ENCODE measurements at regions not wholly inside any gene's neighbourhood (a gene's known extent, or its start where the extent isn't known, plus 50 kb on each side); places are given as distances from the start of the nearest gene placed in this dataset.

GRCh38 chr1:239044829-239045228 lies 341.5 kb upstream of the CHRM3 start:
- TF ChIP-seq, protein P1, sequence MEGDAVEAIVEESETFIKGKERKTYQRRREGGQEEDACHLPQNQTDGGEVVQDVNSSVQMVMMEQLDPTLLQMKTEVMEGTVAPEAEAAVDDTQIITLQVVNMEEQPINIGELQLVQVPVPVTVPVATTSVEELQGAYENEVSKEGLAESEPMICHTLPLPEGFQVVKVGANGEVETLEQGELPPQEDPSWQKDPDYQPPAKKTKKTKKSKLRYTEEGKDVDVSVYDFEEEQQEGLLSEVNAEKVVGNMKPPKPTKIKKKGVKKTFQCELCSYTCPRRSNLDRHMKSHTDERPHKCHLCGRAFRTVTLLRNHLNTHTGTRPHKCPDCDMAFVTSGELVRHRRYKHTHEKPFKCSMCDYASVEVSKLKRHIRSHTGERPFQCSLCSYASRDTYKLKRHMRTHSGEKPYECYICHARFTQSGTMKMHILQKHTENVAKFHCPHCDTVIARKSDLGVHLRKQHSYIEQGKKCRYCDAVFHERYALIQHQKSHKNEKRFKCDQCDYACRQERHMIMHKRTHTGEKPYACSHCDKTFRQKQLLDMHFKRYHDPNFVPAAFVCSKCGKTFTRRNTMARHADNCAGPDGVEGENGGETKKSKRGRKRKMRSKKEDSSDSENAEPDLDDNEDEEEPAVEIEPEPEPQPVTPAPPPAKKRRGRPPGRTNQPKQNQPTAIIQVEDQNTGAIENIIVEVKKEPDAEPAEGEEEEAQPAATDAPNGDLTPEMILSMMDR (IDR thresholded peaks at IDR 0.05), result no peak
- TF ChIP-seq EP300 (IDR thresholded peaks at IDR 0.05) (no peak), POLR2AphosphoS5 (IDR thresholded peaks at IDR 0.05) (no peak), POLR2A (IDR thresholded peaks at IDR 0.05) (no peak)

All from sigmoid colon (tissue), 4 donors.